GM12891 (cell line): ENCODE measurements at regions not wholly inside any gene's neighbourhood (a gene's known extent, or its start where the extent isn't known, plus 50 kb on each side); places are given as distances from the start of the nearest gene placed in this dataset.

ENCODE experiments used
- DNase-seq: peaks from one replicate; pipeline ENCODE4 v3.0.0; 2011; ENCODE audit warnings: low spot score; ENCODE audit not compliant: insufficient read length
- FAIRE-seq: peaks from 2 replicates; lab custom pipeline; 2011; peaks lifted over from hg19 to GRCh38; lab: Jason Lieb, UNC
- PAX5 ChIP-seq: IDR thresholded peaks from 2 replicates; pipeline ENCODE4 v1.6.1; 2011; ENCODE audit warnings: low read length, moderate library complexity, mild to moderate bottlenecking; ENCODE audit not compliant: insufficient read depth, severe bottlenecking
- POLR2A ChIP-seq: IDR thresholded peaks from 2 replicates; pipeline ENCODE4 v1.6.1; 2011; ENCODE audit warnings: low read depth, low read length, control low read depth
- POLR2AphosphoS5 ChIP-seq: IDR thresholded peaks from 2 replicates; pipeline ENCODE4 v1.6.1; 2011; ENCODE audit warnings: low read depth, low read length, control low read depth
- POU2F2 ChIP-seq: IDR thresholded peaks from 2 replicates; pipeline ENCODE4 v1.6.1; 2011; ENCODE audit warnings: low read depth, mild to moderate bottlenecking, control low read depth, low read length, moderate library complexity
- SPI1 ChIP-seq: IDR thresholded peaks from 2 replicates; pipeline ENCODE4 v1.6.1; 2011; ENCODE audit warnings: low read depth, low read length, control low read depth
- TAF1 ChIP-seq: IDR thresholded peaks from 2 replicates; pipeline ENCODE4 v1.6.1; 2011; ENCODE audit warnings: low read depth, low read length, control low read depth

- TF ChIP-seq TAF1, result no peak
- no peak for TF ChIP-seq PAX5
- no peak for TF ChIP-seq SPI1
- peak; percentile 38; the same call in 1 of the 2 replicates for TF ChIP-seq POU2F2
- DNase-seq (peak; percentile 47), FAIRE-seq (no peak)
Observed at GRCh38 chr6:2563635-2564034, 187.1 kb downstream of the MYLK4 start.

GRCh38 chr6:2562721-2563451 lies 187.8 kb downstream of the MYLK4 start:
- no peak for FAIRE-seq
- DNase-seq, result no peak
- TF ChIP-seq PAX5 (no peak), TAF1 (no peak), POU2F2 (no peak), POLR2AphosphoS5 (no peak), POLR2A (no peak), SPI1 (no peak)

GRCh38 chr6:2560917-2561698 lies 189.6 kb downstream of the MYLK4 start:
- FAIRE-seq, result no peak
- DNase-seq, result no peak
- no peak for TF ChIP-seq POLR2A
- no peak for TF ChIP-seq SPI1
- no peak for TF ChIP-seq POU2F2

- no peak for TF ChIP-seq POLR2A
- no peak for TF ChIP-seq TAF1
- TF ChIP-seq PAX5, result no peak
- TF ChIP-seq POLR2AphosphoS5, result no peak
- no peak for TF ChIP-seq SPI1
- TF ChIP-seq POU2F2, result no peak
- FAIRE-seq (no peak), DNase-seq (no peak)
Observed at GRCh38 chr6:2560140-2560818, 190.4 kb downstream of the MYLK4 start.

- FAIRE-seq (no peak), DNase-seq (no peak)
- no peak for TF ChIP-seq POLR2AphosphoS5
- no peak for TF ChIP-seq SPI1
- no peak for TF ChIP-seq POU2F2
- no peak for TF ChIP-seq PAX5
- no peak for TF ChIP-seq POLR2A
- TF ChIP-seq TAF1, result no peak
Observed at GRCh38 chr6:2558861-2559801, 191.6 kb downstream of the MYLK4 start.

- FAIRE-seq (no peak), DNase-seq (no peak)
Observed at GRCh38 chr6:2558098-2558680, 192.5 kb downstream of the MYLK4 start.

GRCh38 chr6:2557181-2557720 lies 193.5 kb downstream of the MYLK4 start:
- DNase-seq (no peak), FAIRE-seq (no peak)
- no peak for TF ChIP-seq PAX5

More at GRCh38 chr6:2558098-2558680, 192.5 kb downstream of the MYLK4 start:
- no peak for TF ChIP-seq POLR2AphosphoS5
- no peak for TF ChIP-seq SPI1
- TF ChIP-seq POLR2A, result no peak
- no peak for TF ChIP-seq POU2F2
- no peak for TF ChIP-seq PAX5

GRCh38 chr6:2556761-2557160 lies 194.0 kb downstream of the MYLK4 start:
- FAIRE-seq (no peak), DNase-seq (no peak)
- TF ChIP-seq TAF1, result no peak
- no peak for TF ChIP-seq SPI1

GRCh38 chr6:2554651-2555260 lies 196.0 kb downstream of the MYLK4 start:
- no peak for FAIRE-seq
- no peak for DNase-seq
- TF ChIP-seq SPI1, result no peak
- no peak for TF ChIP-seq POLR2A
- TF ChIP-seq TAF1, result no peak
- TF ChIP-seq POLR2AphosphoS5, result no peak
- TF ChIP-seq POU2F2, result no peak
- TF ChIP-seq PAX5, result no peak
